ENCODE measurements at regions not wholly inside any gene's neighbourhood (a gene's known extent, or its start where the extent isn't known, plus 50 kb on each side); places are given as distances from the start of the nearest gene placed in this dataset.

DNA sequence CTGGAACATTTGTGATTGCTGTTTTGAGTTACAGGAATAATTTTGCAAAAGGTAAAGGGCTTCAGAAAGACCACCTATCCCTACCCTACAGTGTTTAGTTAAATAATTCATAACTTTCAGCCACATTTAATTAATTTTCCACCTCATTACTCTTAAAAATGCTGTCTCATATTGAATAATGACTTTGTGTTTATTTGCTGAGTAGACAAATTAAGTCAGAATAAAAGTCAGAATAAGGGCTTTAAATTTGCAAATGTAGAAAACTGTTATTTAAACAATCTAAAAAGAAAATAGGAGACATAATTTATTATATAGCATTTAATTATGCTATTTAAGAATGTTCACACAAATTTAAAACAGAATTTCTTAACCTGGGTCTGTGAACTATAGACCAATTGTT lies 293.7 kb upstream of the RIMS1 start:
- H3K79me2 ChIP-seq (ENCODE audit: insufficient read depth, low read length) = no peaks in the 10 kb centered on the region
- no peaks in the 10 kb centered on the region for H4K20me1 ChIP-seq (ENCODE audit: insufficient read depth)
- no peak for ATAC-seq
- TF ChIP-seq ZFX (IDR thresholded peaks at IDR 0.05) (no peak), ELF1 (IDR thresholded peaks at IDR 0.05; ENCODE audit: borderline replicate concordance, low read depth) (no peak), SP1 (IDR thresholded peaks at IDR 0.05; ENCODE audit: low read depth) (no peak), SIN3A (IDR thresholded peaks at IDR 0.05; ENCODE audit: low read depth) (no peak), POLR2AphosphoS5 (IDR thresholded peaks at IDR 0.05; ENCODE audit: low read depth, low read length) (no peak), TCF7L2 (IDR thresholded peaks at IDR 0.05; ENCODE audit: borderline replicate concordance, extremely low read depth, insufficient read depth, insufficient read length) (no peak), EZH2phosphoT487 (IDR thresholded peaks at IDR 0.05; ENCODE audit: borderline replicate concordance) (no peak)
- TF ChIP-seq, protein P1, sequence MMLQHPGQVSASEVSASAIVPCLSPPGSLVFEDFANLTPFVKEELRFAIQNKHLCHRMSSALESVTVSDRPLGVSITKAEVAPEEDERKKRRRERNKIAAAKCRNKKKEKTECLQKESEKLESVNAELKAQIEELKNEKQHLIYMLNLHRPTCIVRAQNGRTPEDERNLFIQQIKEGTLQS (IDR thresholded peaks at IDR 0.05) = no peak
- no peak for DNase-seq (ENCODE audit: low read depth, low spot score)
- no peak overlapping the region for H3K9ac ChIP-seq (ENCODE audit: low read length)
- H3K4me1 ChIP-seq (ENCODE audit: control insufficient read depth in 1 of 2, insufficient read depth in 2 of 2, low read length in 2 of 2) = no peaks in the 10 kb centered on the region
- H3K4me3 ChIP-seq (replicated peaks in 1 of 2; ENCODE audit: low read depth in 1 of 2, low read length in 2 of 2) = no peak overlapping the region
- POLR2A ChIA-PET = no interaction called here
- BruUV-seq (replicated peaks) = no TSS peak
- RAD21 ChIA-PET (ENCODE audit: low non-redundant PET in 1 of 2, low total read pairs in 2 of 2, uncharacterized antibody in 2 of 2, unreplicated experiment in 2 of 2) = no interaction called here
- intact Hi-C loops (cut with micrococcal nuclease) = no loop called here
- H3K9me2 ChIP-seq (ENCODE audit: insufficient read depth) = no peaks in the 10 kb centered on the region
- no peaks in the 10 kb centered on the region for H3K27me3 ChIP-seq (ENCODE audit: insufficient read depth, low read length)
- H3K9me3 ChIP-seq (ENCODE audit: control insufficient read depth in 1 of 2, insufficient read depth in 1 of 2, low read depth in 1 of 2, low read length in 2 of 2) = no peaks in the 10 kb centered on the region
- H3K27ac ChIP-seq (ENCODE audit: low read depth, low read length) = no peak overlapping the region
- H3K4me2 ChIP-seq (ENCODE audit: low read length) = no peak overlapping the region
- CTCF ChIA-PET = no interaction called here
- no peak overlapping the region for H2AFZ ChIP-seq (ENCODE audit: low read depth, low read length, poor library complexity, severe bottlenecking)
- H3K36me3 ChIP-seq (ENCODE audit: control insufficient read depth in 1 of 2, insufficient read depth in 2 of 2, low read length in 2 of 2) = no peaks in the 10 kb centered on the region

DNA sequence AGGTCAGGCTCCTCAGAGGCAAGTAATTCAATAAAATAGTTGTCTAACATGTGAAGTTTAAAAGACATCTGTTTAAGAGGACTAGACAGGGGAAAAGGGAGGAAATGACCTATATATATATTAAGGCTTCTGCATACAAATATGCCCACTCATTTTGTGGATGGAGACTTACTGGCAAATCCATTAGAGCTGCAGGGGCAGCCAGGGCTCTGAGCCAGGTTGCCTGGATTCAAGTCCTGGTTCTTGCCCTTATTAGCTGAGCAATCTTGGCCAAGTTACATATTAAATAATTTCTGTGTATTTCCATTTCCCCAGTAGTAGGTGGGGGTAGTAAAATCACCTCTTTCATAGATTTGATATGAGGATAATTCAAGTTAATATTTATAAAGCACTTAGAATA lies 287.0 kb upstream of the RIMS1 start:
- H3K9me2 ChIP-seq (ENCODE audit: insufficient read depth) = no peaks in the 10 kb centered on the region
- CTCF ChIA-PET = no interaction called here
- H3K9ac ChIP-seq (ENCODE audit: low read length) = no peak overlapping the region
- H3K4me2 ChIP-seq (ENCODE audit: low read length) = no peak overlapping the region
- H3K27me3 ChIP-seq (ENCODE audit: insufficient read depth, low read length) = no peaks in the 10 kb centered on the region
- H3K36me3 ChIP-seq (ENCODE audit: control insufficient read depth in 1 of 2, insufficient read depth in 2 of 2, low read length in 2 of 2) = no peaks in the 10 kb centered on the region
- ATAC-seq (no peak), DNase-seq (ENCODE audit: low read depth, low spot score) (no peak)
- H3K4me1 ChIP-seq (ENCODE audit: control insufficient read depth in 1 of 2, insufficient read depth in 2 of 2, low read length in 2 of 2) = no peaks in the 10 kb centered on the region
- H4K20me1 ChIP-seq (ENCODE audit: insufficient read depth) = no peaks in the 10 kb centered on the region
- BruUV-seq (replicated peaks) = no TSS peak
- no peak overlapping the region for H2AFZ ChIP-seq (ENCODE audit: low read depth, low read length, poor library complexity, severe bottlenecking)
- H3K9me3 ChIP-seq (ENCODE audit: control insufficient read depth in 1 of 2, insufficient read depth in 1 of 2, low read depth in 1 of 2, low read length in 2 of 2) = no peaks in the 10 kb centered on the region; a peak in 1 of 4 replicates
- H3K79me2 ChIP-seq (ENCODE audit: insufficient read depth, low read length) = no peaks in the 10 kb centered on the region
- no peak overlapping the region for H3K4me3 ChIP-seq (replicated peaks in 1 of 2; ENCODE audit: low read depth in 1 of 2, low read length in 2 of 2)
- RAD21 ChIA-PET (ENCODE audit: low non-redundant PET in 1 of 2, low total read pairs in 2 of 2, uncharacterized antibody in 2 of 2, unreplicated experiment in 2 of 2) = no interaction called here
- POLR2A ChIA-PET = no interaction called here
- intact Hi-C loops (cut with micrococcal nuclease) = no loop called here
- H3K27ac ChIP-seq (ENCODE audit: low read depth, low read length) = no peak overlapping the region
- no peak for TF ChIP-seq MAX (IDR thresholded peaks at IDR 0.05)
- TF ChIP-seq, protein P1 (IDR thresholded peaks at IDR 0.05) = no peak
- no peak for TF ChIP-seq POLR2A (IDR thresholded peaks at IDR 0.05; ENCODE audit: borderline replicate concordance, extremely low read depth, insufficient read depth, insufficient read length)
- TF ChIP-seq SIN3A (IDR thresholded peaks at IDR 0.05; ENCODE audit: low read depth) = no peak
- no peak for TF ChIP-seq REST (IDR thresholded peaks at IDR 0.05; ENCODE audit: low read depth)
- no peak for TF ChIP-seq RAD21 (IDR thresholded peaks at IDR 0.05; ENCODE audit: low read depth)
- TF ChIP-seq ZFX (IDR thresholded peaks at IDR 0.05) = no peak
- TF ChIP-seq YY1 (IDR thresholded peaks at IDR 0.05; ENCODE audit: extremely low read depth, insufficient replicate concordance, low read depth, low read length) = no peak
- TF ChIP-seq CBX3 (IDR thresholded peaks at IDR 0.05; ENCODE audit: low read depth) = no peak
- TF ChIP-seq JUND (IDR thresholded peaks at IDR 0.05) = no peak
- no peak for TF ChIP-seq EZH2 (IDR thresholded peaks at IDR 0.05)
- no peak for TF ChIP-seq EGR1 (IDR thresholded peaks at IDR 0.05; ENCODE audit: low read depth)
- TF ChIP-seq SP1 (IDR thresholded peaks at IDR 0.05; ENCODE audit: low read depth) = no peak
- TF ChIP-seq EZH2phosphoT487 (IDR thresholded peaks at IDR 0.05; ENCODE audit: borderline replicate concordance) = no peak
- no peak for TF ChIP-seq SRF (IDR thresholded peaks at IDR 0.05; ENCODE audit: low read depth)
- no peak for TF ChIP-seq FOSL1 (IDR thresholded peaks at IDR 0.05; ENCODE audit: low read depth)
- no peak for TF ChIP-seq CEBPB (IDR thresholded peaks at IDR 0.05; ENCODE audit: low read depth)

All from HCT116 (cell line).